ENCODE measurements at regions not wholly inside any gene's neighbourhood (a gene's known extent, or its start where the extent isn't known, plus 50 kb on each side); places are given as distances from the start of the nearest gene placed in this dataset.

- no peak overlapping the region for H3K4me3 ChIP-seq
- no peak overlapping the region for H3K27ac ChIP-seq
- TF ChIP-seq CTCF (IDR thresholded peaks at IDR 0.05): no peak
- TF ChIP-seq POLR2A (IDR thresholded peaks at IDR 0.05): no peak
- no peak for TF ChIP-seq POLR2AphosphoS5 (IDR thresholded peaks at IDR 0.05)
- no peaks in the 10 kb centered on the region for H3K36me3 ChIP-seq
- no peak for DNase-seq (ENCODE audit: low spot score in 2 of 2)
- peaks cover 0 to 3% of the 10 kb centered on the region in 2 donors for H3K27me3 ChIP-seq
- H3K4me1 ChIP-seq: no peaks in the 10 kb centered on the region
- H3K9me3 ChIP-seq: peaks cover 0 to 5% of the 10 kb centered on the region in 2 donors
- intact Hi-C loops (cut with DNase I; ENCODE audit: low total_unique reads): no loop called here
Observed at GRCh38 chrX:96004386-96004785, 680.3 kb upstream of the DIAPH2 start.

DNA sequence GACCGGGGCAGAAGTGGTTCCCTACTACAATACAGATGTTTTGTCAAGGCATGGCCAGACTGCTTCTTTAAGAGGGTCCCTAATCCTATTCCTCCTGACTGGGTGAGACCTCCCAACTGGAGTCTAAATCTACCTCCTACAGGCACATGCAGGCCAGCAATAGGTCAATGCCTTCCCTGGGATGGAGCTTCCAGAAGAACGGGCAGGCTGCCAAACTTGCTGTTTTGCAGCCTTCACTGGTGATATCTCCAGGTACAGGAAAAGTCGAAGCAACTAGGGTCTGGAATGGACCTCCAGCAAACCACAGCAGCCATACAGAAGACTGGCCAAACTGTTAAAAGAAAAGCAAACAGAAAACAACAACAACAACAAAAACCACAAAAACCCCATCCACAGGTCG is 678.4 kb upstream of the DIAPH2 start:
- intact Hi-C loops (cut with DNase I; ENCODE audit: low total_unique reads): no loop called here
- H3K9me3 ChIP-seq: peaks cover 0 to 18% of the 10 kb centered on the region in 2 donors
- H3K4me3 ChIP-seq: no peak overlapping the region
- H3K27ac ChIP-seq: no peak overlapping the region
- TF ChIP-seq CTCF (IDR thresholded peaks at IDR 0.05) (no peak), POLR2A (IDR thresholded peaks at IDR 0.05) (no peak), POLR2AphosphoS5 (IDR thresholded peaks at IDR 0.05) (no peak)
- DNase-seq (ENCODE audit: low spot score in 2 of 2): no peak
- no peaks in the 10 kb centered on the region for H3K36me3 ChIP-seq
- H3K4me1 ChIP-seq: no peaks in the 10 kb centered on the region
- peaks cover 0 to 3% of the 10 kb centered on the region in 2 donors for H3K27me3 ChIP-seq

- TF ChIP-seq CTCF (IDR thresholded peaks at IDR 0.05) (no peak), POLR2AphosphoS5 (IDR thresholded peaks at IDR 0.05) (no peak), POLR2A (IDR thresholded peaks at IDR 0.05) (no peak)
- Histone ChIP-seq H3K27ac (no peak overlapping the region), H3K36me3 (no peaks in the 10 kb centered on the region), H3K9me3 (peaks cover 2 to 4% of the 10 kb centered on the region in 2 donors), H3K4me1 (no peaks in the 10 kb centered on the region), H3K27me3 (no peaks in the 10 kb centered on the region), H3K4me3 (no peak overlapping the region)
- DNase-seq (ENCODE audit: low spot score in 2 of 2): no peak
- intact Hi-C loops (cut with DNase I; ENCODE audit: low total_unique reads): no loop called here
Observed at GRCh38 chrX:96027407-96027806, 657.2 kb upstream of the DIAPH2 start.

DNA sequence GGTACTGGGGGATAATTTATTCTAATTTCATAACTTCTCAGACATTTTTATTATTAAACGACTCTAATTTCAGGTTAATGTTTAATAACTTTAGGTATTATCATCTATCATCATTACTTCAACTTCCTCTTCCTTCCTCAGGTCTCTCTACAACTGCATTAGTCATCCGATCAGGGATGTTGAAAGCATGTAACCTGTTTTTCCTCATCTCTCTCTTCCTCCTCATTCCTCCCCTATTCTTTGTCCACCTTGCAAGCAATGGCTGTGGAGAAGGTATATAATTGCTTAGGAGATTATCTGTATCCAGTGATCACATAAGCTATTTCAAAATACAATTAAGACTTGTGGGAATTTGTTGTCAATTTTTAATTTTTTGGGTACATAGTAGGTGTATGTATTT is 632.6 kb upstream of the DIAPH2 start:
- Histone ChIP-seq H3K27me3 (no peaks in the 10 kb centered on the region), H3K27ac (no peak overlapping the region), H3K9me3 (peaks cover 0 to 15% of the 10 kb centered on the region in 2 donors), H3K36me3 (no peaks in the 10 kb centered on the region), H3K4me3 (no peak overlapping the region), H3K4me1 (no peaks in the 10 kb centered on the region)
- intact Hi-C loops (cut with DNase I; ENCODE audit: low total_unique reads): no loop called here
- no peak for DNase-seq (ENCODE audit: low spot score in 2 of 2)
- TF ChIP-seq CTCF (IDR thresholded peaks at IDR 0.05) (no peak), POLR2AphosphoS5 (IDR thresholded peaks at IDR 0.05) (no peak)

DNA sequence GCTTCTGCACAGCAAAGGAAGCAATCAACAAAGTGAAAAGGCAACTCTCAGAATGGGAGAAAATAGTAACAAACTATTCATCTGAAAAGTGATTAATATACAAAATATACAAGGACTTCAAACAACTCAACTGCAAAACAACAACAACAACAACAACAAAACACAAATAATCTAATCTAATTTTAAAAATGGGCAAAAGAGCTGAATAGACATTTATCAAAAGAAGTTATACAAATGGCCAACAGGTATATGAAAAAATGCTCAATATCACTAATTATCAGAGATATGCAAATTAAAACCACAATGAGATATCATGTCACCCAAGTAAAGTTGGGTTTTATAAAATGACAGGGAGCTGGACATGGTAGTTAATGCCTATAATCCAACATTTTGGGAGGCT is 602.8 kb upstream of the DIAPH2 start:
- Histone ChIP-seq H3K27ac (no peak overlapping the region), H3K4me3 (no peak overlapping the region), H3K4me1 (no peaks in the 10 kb centered on the region), H3K27me3 (peaks cover 0 to 9% of the 10 kb centered on the region in 2 donors), H3K9me3 (no peaks in the 10 kb centered on the region), H3K36me3 (no peaks in the 10 kb centered on the region)
- intact Hi-C loops (cut with DNase I; ENCODE audit: low total_unique reads): no loop called here
- TF ChIP-seq POLR2AphosphoS5 (IDR thresholded peaks at IDR 0.05): no peak
- TF ChIP-seq POLR2A (IDR thresholded peaks at IDR 0.05): no peak
- TF ChIP-seq CTCF (IDR thresholded peaks at IDR 0.05): no peak
- no peak for DNase-seq (ENCODE audit: low spot score in 2 of 2)

All from breast epithelium (tissue), 4 donors.